CD4-positive, alpha-beta T cell treated with Interferon alpha-2 for 1 hour (primary cell): ENCODE measurements at regions not wholly inside any gene's neighbourhood (a gene's known extent, or its start where the extent isn't known, plus 50 kb on each side); places are given as distances from the start of the nearest gene placed in this dataset.
"Not testable (repeated sequence)": the region's sequence is repeated elsewhere in the genome, so short reads cannot be mapped to it uniquely, and the experiment has no call there.

Experiments
- DNase-seq, 2 donors: peaks; one replicate each; pipeline ENCODE4 v3.0.0-alpha.2; 2020 to 2022

GRCh38 chrX:44096666-44097065 lies 123.5 kb upstream of the NDP start:
- DNase-seq: no peak

GRCh38 chrX:44094821-44095530 lies 121.8 kb upstream of the NDP start:
- no peak for DNase-seq

DNA sequence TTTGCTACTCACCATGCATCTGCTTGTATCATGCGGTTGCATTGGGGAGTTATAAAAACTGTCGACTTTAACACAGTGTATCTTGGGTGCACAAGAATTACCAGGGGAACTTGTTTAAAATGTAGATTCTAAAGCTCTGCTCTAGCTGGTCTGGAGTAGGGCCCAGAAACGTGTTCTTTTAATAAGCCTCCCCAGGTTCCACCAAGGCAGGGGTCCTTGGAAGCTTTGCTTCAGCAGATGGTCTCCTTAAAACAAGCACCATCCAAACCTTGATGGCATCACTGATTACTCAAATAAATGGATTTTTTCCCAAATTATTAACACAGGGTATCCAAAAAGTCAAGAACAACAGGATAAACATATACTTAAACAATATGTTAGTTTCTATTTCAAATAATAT lies 120.2 kb upstream of the NDP start:
- no peak for DNase-seq

DNA sequence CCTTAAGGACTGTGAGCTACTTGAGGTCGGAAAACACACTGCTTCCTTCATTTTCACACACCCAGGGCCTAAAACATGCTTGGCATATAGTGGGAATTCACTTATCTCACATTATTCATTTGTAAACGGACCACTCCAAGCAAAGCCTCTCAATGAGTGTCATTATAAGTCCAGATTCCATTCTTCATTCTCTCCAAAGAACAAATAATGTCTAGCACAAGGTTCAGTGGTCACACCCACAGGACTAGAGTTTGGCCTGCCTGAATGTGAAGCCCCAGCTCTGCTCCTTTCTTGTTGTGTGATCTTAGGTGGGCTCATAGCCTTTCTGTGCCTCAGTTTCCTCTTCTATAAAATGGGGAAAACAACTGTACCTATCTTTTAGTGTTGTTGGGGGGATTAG lies 119.6 kb upstream of the NDP start:
- DNase-seq: no peak

GRCh38 chrX:44088510-44089144 lies 115.4 kb upstream of the NDP start:
- DNase-seq: no peak

DNA sequence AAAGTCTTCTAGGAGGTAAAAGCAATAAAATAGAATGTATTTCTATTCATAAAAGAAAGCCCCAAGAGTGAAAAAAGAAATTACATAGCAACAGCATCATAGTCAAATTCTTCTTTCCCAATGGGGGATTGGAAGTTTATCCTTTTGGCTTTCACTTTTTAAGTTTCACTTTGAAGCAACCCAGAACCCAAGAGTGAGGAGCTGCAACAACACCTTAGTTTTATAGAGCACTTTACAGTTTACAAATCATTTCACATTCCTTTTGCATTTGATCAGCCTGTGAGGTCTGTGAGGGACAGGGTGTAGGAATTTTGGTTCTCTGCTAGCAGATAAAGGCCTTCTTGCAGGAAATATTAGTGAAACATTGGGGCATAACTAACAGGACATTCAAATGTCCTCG lies 112.0 kb upstream of the NDP start:
- no peak for DNase-seq

DNA sequence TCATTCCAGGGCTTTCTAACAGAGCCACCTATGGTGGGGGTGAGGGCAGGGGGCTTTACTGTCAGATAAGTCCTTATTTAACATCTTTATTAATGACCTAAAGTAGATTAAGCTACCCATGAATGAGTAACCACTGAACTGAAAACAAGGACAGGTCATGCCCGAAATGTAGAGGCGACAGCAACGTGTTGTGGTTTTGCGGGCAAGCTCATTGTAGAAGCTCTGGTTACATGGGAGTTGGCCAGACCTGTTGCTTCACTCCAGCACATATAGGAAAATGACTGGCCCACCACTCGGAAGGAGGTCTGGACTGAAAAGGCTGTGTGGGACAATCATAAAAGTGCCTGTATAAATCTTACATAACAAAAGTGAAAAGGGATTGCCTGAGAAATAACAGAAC lies 109.6 kb upstream of the NDP start:
- no peak for DNase-seq

GRCh38 chrX:44080083-44080482 lies 106.9 kb upstream of the NDP start:
- no peak for DNase-seq

- no peak for DNase-seq
Measured at GRCh38 chrX:44072631-44073030, 99.4 kb upstream of the NDP start.

GRCh38 chrX:44071847-44072551 lies 98.8 kb upstream of the NDP start:
- DNase-seq: no peak

- no peak for DNase-seq
Measured at GRCh38 chrX:44071070-44071645, 98.0 kb upstream of the NDP start.

DNA sequence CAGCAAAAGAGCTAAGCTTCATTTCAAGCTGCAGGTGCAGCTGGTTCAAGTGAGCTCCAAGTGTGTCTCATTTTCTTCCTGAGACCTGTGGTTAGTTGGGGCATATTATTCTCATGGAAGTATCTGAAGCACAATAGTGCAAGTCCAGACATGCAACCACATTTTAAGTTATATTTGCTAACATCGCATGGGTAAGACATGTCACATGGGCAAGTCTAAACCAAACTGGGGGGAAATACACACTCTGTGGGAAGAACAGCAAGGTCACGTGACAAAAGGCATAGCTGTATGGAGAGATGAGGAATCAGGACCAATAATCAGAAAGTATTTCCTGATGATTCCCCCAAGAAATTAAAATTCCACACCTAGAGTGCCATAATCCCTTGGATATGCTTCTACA lies 94.9 kb upstream of the NDP start:
- no peak for DNase-seq

GRCh38 chrX:44063606-44064005 lies 90.4 kb upstream of the NDP start:
- no peak for DNase-seq

DNA sequence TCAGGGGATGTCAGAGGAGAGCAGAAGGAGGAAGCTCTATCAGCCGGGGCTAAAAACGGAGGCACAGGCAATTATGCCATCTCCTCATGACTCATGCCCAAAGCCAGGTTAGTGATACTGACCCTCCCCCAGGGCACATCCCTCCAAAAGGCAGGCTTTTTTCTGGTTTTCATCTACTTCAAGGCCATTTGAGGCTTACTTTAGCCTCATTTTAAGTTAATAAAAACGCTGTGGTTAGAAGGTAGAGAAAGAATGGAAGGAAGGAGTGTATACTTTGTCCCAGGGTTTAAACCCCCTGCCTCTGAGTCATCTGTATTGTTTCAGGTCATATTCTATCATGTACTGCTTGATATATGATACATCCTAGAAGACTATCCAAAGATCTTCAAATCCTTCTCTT lies 89.7 kb upstream of the NDP start:
- peak in 1 of 2 donors; percentile 2 for DNase-seq

GRCh38 chrX:44061968-44062614 lies 88.9 kb upstream of the NDP start:
- no peak for DNase-seq

- no peak for DNase-seq
Measured at GRCh38 chrX:44060221-44060620, 87.0 kb upstream of the NDP start.

DNA sequence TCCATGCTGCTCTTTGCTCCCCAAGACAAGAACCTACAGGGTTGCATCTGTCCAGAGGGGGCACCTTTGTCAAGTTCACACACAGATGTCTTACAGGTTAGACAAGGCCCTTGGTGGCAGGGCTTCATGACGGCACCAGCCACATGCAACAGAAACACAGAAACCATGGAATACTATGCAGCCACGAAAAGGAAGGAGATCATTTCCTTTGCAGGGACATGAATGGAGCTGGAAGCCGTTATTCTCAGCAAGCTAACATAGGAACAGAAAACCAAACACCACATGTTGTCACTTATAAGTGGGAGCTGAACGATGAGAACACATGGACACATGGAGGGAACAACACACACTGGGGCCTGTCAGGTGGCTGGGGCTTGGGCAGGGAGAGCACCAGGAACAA lies 85.1 kb upstream of the NDP start:
- DNase-seq: no peak

- DNase-seq: no peak
Measured at GRCh38 chrX:44055638-44056037, 82.4 kb upstream of the NDP start.

DNA sequence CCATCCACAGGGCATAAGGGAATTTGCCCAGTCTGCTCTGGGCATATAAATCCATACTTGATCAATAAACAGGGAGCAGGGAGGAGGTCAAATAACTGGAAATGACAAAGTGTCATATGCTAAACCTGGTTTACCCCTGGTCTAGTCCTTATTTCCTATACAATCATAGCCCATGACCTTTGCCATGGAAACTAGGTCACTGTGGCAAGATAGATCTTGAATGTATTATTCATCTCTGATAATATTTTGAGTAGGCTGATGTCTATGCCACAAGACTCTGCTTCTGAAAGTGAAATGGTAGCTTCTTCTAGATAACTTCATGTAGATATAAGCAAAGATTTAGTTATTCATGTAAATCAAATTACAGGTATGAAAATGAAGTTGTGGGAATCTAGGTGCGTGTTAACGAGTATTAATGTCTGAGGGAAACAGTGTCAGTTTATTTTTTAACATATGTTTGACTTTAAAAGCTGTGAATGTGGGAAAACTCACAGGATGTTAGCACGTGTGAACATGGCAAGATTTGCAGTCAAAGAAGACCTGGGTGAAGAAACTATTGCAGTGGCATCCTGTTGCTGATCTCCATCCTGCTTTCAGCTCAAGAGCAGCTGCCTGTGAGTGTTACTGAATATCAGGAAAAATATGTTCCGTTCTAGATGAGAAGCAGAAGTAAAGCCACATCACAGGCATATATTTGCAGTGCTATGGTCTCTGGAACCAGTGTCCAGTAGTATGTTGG lies 81.8 kb upstream of the NDP start:
- DNase-seq: peak in 1 of 2 donors; percentile 0

DNA sequence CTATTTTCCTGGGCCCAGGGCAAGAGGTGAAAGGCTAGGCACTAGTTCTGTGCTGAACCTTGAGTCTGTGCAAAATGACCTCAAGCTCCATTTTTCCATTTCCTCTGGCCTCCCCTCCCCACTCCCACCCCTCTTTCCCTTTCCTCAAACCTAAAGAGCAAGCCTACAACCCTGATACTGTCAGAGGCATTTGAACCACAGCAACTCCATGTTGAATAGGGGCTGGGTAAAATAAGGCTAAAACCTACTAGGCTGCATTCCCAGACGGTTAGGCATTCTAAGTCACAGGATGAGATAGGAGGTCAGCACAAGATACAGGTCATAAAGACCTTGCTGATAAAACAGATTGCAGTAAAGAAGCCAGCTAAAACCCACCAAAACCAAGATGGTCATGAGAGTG lies 71.9 kb upstream of the NDP start:
- not testable (repeated sequence) for DNase-seq

DNA sequence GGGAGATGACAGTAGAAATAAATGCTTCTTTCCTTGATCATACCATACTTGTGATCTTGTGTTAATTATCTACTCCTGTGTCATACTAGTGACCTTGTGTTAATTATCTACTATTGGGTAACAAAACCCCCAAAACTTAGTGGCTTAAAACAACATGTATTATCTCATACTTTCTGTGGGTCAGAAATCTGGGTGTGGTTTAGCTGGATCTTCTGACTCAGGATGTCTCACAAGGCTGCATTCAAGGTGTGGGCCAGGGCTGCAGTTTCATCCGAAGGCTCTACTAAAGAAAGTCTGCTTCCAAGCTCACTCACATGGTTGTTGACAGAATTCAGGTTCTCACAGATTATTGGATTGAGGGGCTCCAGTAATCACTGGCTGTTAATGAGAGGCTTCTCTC lies 70.3 kb upstream of the NDP start:
- no peak for DNase-seq

GRCh38 chrX:44042751-44043150 lies 69.6 kb upstream of the NDP start:
- no peak for DNase-seq

- DNase-seq: no peak
Measured at GRCh38 chrX:44042116-44042515, 68.9 kb upstream of the NDP start.
